CD14-positive monocyte (primary cell): ENCODE measurements at regions not wholly inside any gene's neighbourhood (a gene's known extent, or its start where the extent isn't known, plus 50 kb on each side); places are given as distances from the start of the nearest gene placed in this dataset.

ENCODE experiments used
- DNase-seq, 3 donors: peaks; one replicate each; pipeline ENCODE4 v3.0.0-alpha.2; 2011 to 2022
- H2AFZ ChIP-seq: 2 replicates; pipeline ENCODE4 v1.6.0; 2012; ENCODE audit warnings: mild to moderate bottlenecking, low read depth, low read length, inconsistent platforms; ENCODE audit not compliant: insufficient read depth, poor library complexity, severe bottlenecking
- H3K27ac ChIP-seq, 2 donors: 1 replicate in 1 of 2; 2 replicates in 1 of 2; pipeline ENCODE4 v1.5.1; 2012 to 2013; ENCODE audit warnings: low read length in 2 of 2, control low read depth in 1 of 2, inconsistent platforms in 1 of 2, low read depth in 1 of 2, mild to moderate bottlenecking in 1 of 2
- H3K27me3 ChIP-seq, 2 donors: one replicate each; pipeline versions ENCODE4 v1.6.0 to v1.6.1; 2011 to 2013; ENCODE audit warnings: low read length in 2 of 2; ENCODE audit not compliant: control insufficient read depth in 2 of 2, insufficient read depth in 2 of 2
- H3K36me3 ChIP-seq, 2 donors: replicated peaks in 1 of 2; 1 replicate in 1 of 2; 2 replicates in 1 of 2; pipeline versions ENCODE4 v1.5.1 to v1.6.1; 2012 to 2013; ENCODE audit warnings: low read length in 2 of 2, control low read depth in 1 of 2, inconsistent platforms in 1 of 2, mild to moderate bottlenecking in 1 of 2; ENCODE audit not compliant: insufficient read depth in 2 of 2, control insufficient read depth in 1 of 2
- H3K4me1 ChIP-seq, 2 donors: 1 replicate in 1 of 2; 2 replicates in 1 of 2; pipeline versions ENCODE4 v1.5.1 to v1.6.1; 2012 to 2013; ENCODE audit warnings: low read length in 2 of 2, control low read depth in 1 of 2, inconsistent platforms in 1 of 2, mild to moderate bottlenecking in 1 of 2, moderate library complexity in 1 of 2; ENCODE audit not compliant: insufficient read depth in 2 of 2, control insufficient read depth in 1 of 2
- H3K4me2 ChIP-seq: replicated peaks from 2 replicates; pipeline ENCODE3; 2012; ENCODE audit warnings: low read length, moderate library complexity, mild to moderate bottlenecking; ENCODE audit not compliant: poor library complexity, severe bottlenecking; ENCODE audit errors: extremely low read depth
- H3K4me3 ChIP-seq, 3 experiments: fragments of 200-600 bp in 1 of 3; sonication (generic) in 1 of 3; replicated peaks in 1 of 3; 1 replicate in 2 of 3; 2 replicates in 1 of 3; pipeline ENCODE4 v1.5.1; 2011 to 2013; ENCODE audit warnings: low read length in 3 of 3, mild to moderate bottlenecking in 3 of 3, control low read depth in 2 of 3, low read depth in 2 of 3, inconsistent platforms in 1 of 3, moderate library complexity in 1 of 3
- H3K79me2 ChIP-seq: 2 replicates; pipeline ENCODE4 v1.6.0; 2012; ENCODE audit warnings: mild to moderate bottlenecking, control low read depth, inconsistent platforms, low read length, moderate library complexity; ENCODE audit not compliant: insufficient read depth
- H3K9ac ChIP-seq: 2 replicates; pipeline ENCODE4 v1.6.0; 2017; ENCODE audit warnings: low read length, mild to moderate bottlenecking; ENCODE audit not compliant: insufficient read depth, poor library complexity, severe bottlenecking
- H3K9me3 ChIP-seq, 2 donors: replicated peaks in 1 of 2; 1 replicate in 1 of 2; 2 replicates in 1 of 2; pipeline versions ENCODE4 v1.5.1 to v1.6.1; 2012 to 2013; ENCODE audit warnings: low read length in 2 of 2, control low read depth in 1 of 2; ENCODE audit not compliant: control insufficient read depth in 1 of 2, insufficient read depth in 1 of 2
- H4K20me1 ChIP-seq: 2 replicates; pipeline ENCODE4 v1.6.0; 2012; ENCODE audit warnings: mild to moderate bottlenecking, low read length, control low read depth, moderate library complexity; ENCODE audit not compliant: insufficient read depth
- H3K27ac Mint-ChIP-seq, 7 donors: one replicate each; pipeline ENCODE4 v1.8.0; 2020; ENCODE audit warnings: mild to moderate bottlenecking in 7 of 7, mixed read lengths in 7 of 7, moderate library complexity in 6 of 7, inconsistent platforms in 2 of 7
- H3K27me3 Mint-ChIP-seq, 3 donors: one replicate each; pipeline ENCODE4 v1.8.0; 2021 to 2022; ENCODE audit warnings: low read depth in 3 of 3, mild to moderate bottlenecking in 3 of 3, mixed read lengths in 3 of 3, moderate library complexity in 3 of 3, inconsistent platforms in 1 of 3
- H3K36me3 Mint-ChIP-seq, 2 donors: one replicate each; pipeline ENCODE4 v1.8.0; 2020; ENCODE audit warnings: mixed read lengths in 2 of 2, inconsistent platforms in 1 of 2, mild to moderate bottlenecking in 1 of 2
- H3K4me1 Mint-ChIP-seq: one replicate; pipeline ENCODE4 v1.8.0; 2020; ENCODE audit warnings: mild to moderate bottlenecking, mixed read lengths
- H3K4me3 Mint-ChIP-seq, 2 donors: one replicate each; pipeline ENCODE4 v1.8.0; 2020; ENCODE audit warnings: mild to moderate bottlenecking in 2 of 2, mixed read lengths in 2 of 2, moderate library complexity in 1 of 2
- H3K9me3 Mint-ChIP-seq, 7 donors: one replicate each; pipeline ENCODE4 v1.8.0; 2020 to 2022; ENCODE audit warnings: mixed read lengths in 7 of 7, mild to moderate bottlenecking in 6 of 7, moderate library complexity in 6 of 7, inconsistent platforms in 2 of 7
- CTCF ChIP-seq: fragments of 200-600 bp; IDR thresholded peaks from one replicate; pipeline ENCODE4 v1.8.0; 2022; ENCODE audit warnings: antibody characterized with exemption, mild to moderate bottlenecking
- WGBS: methylation state at CpG from one replicate; pipeline ENCODE4 v1.1.5; 2013; ENCODE audit warnings: missing lambda C conversion rate; ENCODE audit not compliant: insufficient coverage; 5-methylcytosine and 5-hydroxymethylcytosine counted together
- intact Hi-C, 2 donors: fragments of 100-400 bp; cut with micrococcal nuclease; formaldehyde crosslinking; loops; one replicate each; pipeline versions ENCODE4 v1.15.0 to v1.15.1; 2023

DNA sequence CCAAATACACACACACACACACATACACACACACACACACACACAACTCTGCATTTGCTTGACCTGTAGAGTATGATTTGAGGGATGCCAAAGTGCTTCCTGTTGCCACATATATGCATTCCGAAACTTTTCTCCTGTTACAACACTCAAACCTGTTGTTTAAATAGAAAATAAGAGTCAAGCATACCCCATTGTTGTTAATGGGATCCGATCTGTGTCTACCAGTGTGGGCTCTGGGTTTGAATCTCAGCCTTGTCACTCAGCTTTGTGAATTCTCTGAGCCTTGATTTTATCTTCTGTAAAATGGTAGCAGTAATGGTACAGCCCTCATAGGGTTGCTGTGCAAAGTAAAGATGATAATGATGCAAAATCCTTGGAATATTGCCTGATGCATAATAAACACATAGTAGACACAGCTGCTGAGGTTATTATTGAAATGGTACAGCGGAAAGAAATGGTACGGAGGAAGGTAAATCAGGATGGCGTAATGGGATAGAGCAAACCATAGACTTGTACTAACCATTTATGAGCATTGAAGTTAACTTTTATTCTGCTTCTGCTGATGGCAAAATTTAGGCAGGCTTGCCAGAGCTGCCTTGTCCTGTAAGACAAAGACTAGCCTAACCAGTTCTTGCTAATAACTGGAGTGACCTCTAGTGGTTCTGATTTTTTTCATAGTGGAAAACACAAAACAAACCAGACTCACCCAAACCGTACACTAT, 113.5 kb upstream of the PHACTR1 start:
- Histone ChIP-seq H3K4me2 (no peak overlapping the region), H3K27me3 (no peaks in the 10 kb centered on the region), H3K79me2 (no peaks in the 10 kb centered on the region), H2AFZ (no peak overlapping the region), H4K20me1 (no peaks in the 10 kb centered on the region), H3K9ac (no peak overlapping the region), H3K4me3 (no peak overlapping the region), H3K9me3 (no peaks in the 10 kb centered on the region), H3K36me3 (no peaks in the 10 kb centered on the region), H3K27ac (no peak overlapping the region), H3K4me1 (peaks cover 8 to 14% of the 10 kb centered on the region in 2 donors)
- Mint-ChIP-seq H3K4me3 (no peak overlapping the region), H3K4me1 (peaks cover 21% of the 10 kb centered on the region), H3K27me3 (peaks cover 0 to 2% (median 0%) of the 10 kb centered on the region in 3 donors), H3K36me3 (no peaks in the 10 kb centered on the region), H3K27ac (no peak overlapping the region), H3K9me3 (no peaks in the 10 kb centered on the region)
- no CpG with 5 or more reads among the region's 6 CpGs for WGBS
- intact Hi-C loops, result loop anchor here (10.0 kb wide), 1 partner anchor 948 kb away; no protein-coding TSS in a partner anchor
- TF ChIP-seq CTCF, result peak; percentile 45
- no peak for DNase-seq

GRCh38 chr6:12603673-12604049, 112.9 kb upstream of the PHACTR1 start:
- H3K36me3 Mint-ChIP-seq, result no peaks in the 10 kb centered on the region
- no peak for DNase-seq
- WGBS, result no CpG with 5 or more reads among the region's 3 CpGs
- no peak overlapping the region for H3K4me3 ChIP-seq
- peaks cover 0 to 2% (median 0%) of the 10 kb centered on the region in 3 donors for H3K27me3 Mint-ChIP-seq
- H3K27ac ChIP-seq, result no peak overlapping the region
- H3K9me3 ChIP-seq, result no peaks in the 10 kb centered on the region
- no peak overlapping the region for H3K27ac Mint-ChIP-seq
- no peaks in the 10 kb centered on the region for H3K9me3 Mint-ChIP-seq
- H3K4me3 Mint-ChIP-seq, result no peak overlapping the region
- H3K36me3 ChIP-seq, result no peaks in the 10 kb centered on the region
- no peak overlapping the region for H2AFZ ChIP-seq
- TF ChIP-seq CTCF, result peak; percentile 17
- H3K79me2 ChIP-seq, result no peaks in the 10 kb centered on the region
- no peaks in the 10 kb centered on the region for H4K20me1 ChIP-seq
- H3K4me2 ChIP-seq, result no peak overlapping the region
- no peak overlapping the region for H3K9ac ChIP-seq
- H3K27me3 ChIP-seq, result no peaks in the 10 kb centered on the region
- peaks cover 27% of the 10 kb centered on the region for H3K4me1 Mint-ChIP-seq
- intact Hi-C loops, result loop anchor here (10.0 kb wide), 1 partner anchor 949 kb away; no protein-coding TSS in a partner anchor
- H3K4me1 ChIP-seq, result peaks cover 11 to 19% of the 10 kb centered on the region in 2 donors
